HG02884 (cell line): ENCODE measurements at regions not wholly inside any gene's neighbourhood (a gene's known extent, or its start where the extent isn't known, plus 50 kb on each side); places are given as distances from the start of the nearest gene placed in this dataset.

Experiments
- ATAC-seq: cut with Tn5 transposase; IDR thresholded peaks from one replicate; pipeline ENCODE4 v1.9.1; 2021; ENCODE audit warnings: mild to moderate bottlenecking, moderate library complexity; ENCODE audit not compliant: unreplicated experiment

DNA sequence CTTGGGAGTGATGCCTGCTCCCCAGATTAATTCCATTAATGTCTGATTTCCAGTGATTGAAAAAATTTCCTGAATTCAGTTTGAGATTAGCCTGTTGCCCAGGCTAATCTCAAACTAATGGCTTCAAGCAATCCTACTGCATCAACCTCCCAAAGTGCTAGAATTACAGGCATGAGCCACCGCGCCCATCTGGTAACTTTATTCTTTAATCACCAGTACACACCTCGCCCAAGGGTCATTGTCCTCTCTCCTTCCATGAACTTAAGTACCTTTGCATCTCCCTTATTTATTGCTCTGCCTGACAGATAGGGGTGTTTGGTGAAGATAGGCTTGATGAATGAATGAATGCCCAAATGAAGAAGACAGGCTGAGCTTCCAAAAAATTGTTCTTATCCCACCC lies 366.5 kb downstream of the SIPA1L2 start:
- ATAC-seq = no peak

- ATAC-seq = no peak
These were observed 366.9 kb downstream of the SIPA1L2 start for GRCh38 chr1:232262991-232263390.

GRCh38 chr1:232260861-232261260 lies 369.1 kb downstream of the SIPA1L2 start:
- no peak for ATAC-seq

DNA sequence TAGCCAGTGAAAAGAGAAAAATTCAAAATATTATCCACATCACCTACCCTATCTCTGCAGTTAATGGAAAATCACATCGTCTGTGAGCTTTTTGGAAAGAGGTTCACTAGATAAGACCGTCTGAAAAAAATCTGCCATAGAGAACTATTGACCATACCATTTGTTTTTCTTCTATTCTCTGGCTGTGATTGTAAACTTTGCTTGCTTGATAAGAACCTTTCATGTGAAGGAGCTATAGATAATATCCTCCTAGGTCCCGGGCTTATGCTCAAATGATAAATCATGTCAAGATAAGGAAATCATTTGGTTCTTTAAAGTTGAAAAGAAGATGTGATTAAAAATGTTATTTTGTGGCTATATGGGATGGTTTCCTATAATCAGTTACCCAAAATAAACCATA lies 369.9 kb downstream of the SIPA1L2 start:
- no peak for ATAC-seq

DNA sequence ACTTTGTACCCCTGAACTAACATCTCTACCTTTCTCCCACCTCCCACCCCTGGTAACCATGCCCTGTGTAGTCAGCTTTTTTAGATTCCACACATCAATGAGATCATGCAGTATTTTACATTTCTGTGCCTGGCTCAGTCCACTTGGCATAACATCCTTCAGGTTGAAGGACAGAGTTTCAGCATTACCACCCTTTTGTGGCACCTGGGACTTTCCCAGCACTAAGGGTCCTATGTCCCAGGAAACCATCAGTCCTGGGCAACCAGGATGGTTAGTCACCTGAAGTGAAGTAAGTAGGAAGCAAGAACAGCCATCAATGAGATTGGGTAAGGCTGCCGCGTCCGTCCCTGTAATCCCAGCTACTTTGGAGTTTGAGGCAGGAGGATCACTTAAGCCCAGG lies 370.6 kb downstream of the SIPA1L2 start:
- no peak for ATAC-seq

GRCh38 chr1:232252546-232253118 lies 377.3 kb downstream of the SIPA1L2 start:
- no peak for ATAC-seq

- no peak for ATAC-seq
These were observed 379.1 kb downstream of the SIPA1L2 start for GRCh38 chr1:232250838-232251237.

- ATAC-seq = no peak
These were observed 379.8 kb downstream of the SIPA1L2 start for GRCh38 chr1:232249861-232250777.

DNA sequence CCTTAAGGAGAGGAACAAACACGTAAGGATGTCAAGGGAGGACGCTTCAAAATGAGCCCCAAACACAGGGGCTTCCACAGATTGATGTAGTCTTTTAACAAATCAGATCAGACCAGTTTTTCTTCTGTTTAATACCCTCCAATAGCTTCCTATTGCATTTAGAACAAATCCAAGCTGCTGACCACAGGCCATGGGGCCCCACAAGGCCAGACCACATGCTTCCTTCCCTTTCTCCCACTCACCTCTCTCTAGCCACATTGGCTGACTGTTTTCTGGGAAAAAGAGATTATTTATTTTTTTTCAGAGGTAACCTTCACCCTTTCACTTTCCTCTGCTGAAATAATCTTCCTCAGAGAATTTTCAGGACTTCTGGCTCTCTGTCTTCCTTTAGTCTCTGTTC lies 380.6 kb downstream of the SIPA1L2 start:
- ATAC-seq = no peak

DNA sequence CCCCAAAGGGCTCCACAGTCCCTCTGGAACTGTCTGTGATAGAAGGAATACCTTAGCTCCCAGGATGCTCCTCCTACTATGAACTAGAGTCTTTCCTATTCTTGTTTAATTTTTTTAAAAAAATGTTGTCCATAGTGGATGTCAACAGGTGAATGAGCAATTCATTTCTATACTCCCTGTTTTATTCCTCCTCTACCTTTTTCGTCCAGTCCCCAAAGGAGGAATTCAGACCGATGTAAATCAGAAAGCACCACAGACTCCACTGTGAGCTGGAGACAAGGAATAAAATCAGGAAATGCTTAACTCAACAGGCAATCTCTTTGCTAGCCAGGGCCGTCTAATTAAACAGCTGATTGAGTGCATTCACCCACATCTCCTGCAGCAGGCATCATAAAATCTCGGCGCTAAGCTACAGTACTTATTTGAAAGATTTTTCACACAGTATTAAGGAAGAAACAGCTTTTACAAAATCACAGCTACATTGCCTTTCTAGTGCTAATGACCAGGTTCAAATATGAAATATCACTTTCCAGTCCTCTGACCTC lies 381.6 kb downstream of the SIPA1L2 start:
- ATAC-seq = no peak

GRCh38 chr1:232247669-232248068 lies 382.3 kb downstream of the SIPA1L2 start:
- no peak for ATAC-seq

DNA sequence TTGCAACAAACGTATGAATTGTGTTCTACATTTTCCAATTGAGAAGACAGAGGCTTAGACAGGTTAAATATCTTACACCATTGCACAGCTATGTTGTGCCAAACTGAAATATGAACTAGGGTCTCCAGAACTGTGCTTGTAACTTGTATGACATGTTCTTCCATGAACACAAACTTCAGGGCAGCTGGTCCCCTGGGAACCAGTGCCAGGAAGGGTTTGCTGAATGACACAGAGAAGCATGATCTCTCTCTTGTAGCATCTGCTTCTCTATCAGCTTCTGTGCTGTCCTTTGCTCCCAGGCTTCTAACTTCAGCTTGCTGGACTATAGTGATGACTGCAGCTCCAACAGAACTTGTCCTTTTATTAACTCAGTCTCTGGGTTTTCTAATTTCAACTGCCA lies 385.5 kb downstream of the SIPA1L2 start:
- no peak for ATAC-seq

GRCh38 chr1:232239998-232240397 lies 389.9 kb downstream of the SIPA1L2 start:
- ATAC-seq = no peak

DNA sequence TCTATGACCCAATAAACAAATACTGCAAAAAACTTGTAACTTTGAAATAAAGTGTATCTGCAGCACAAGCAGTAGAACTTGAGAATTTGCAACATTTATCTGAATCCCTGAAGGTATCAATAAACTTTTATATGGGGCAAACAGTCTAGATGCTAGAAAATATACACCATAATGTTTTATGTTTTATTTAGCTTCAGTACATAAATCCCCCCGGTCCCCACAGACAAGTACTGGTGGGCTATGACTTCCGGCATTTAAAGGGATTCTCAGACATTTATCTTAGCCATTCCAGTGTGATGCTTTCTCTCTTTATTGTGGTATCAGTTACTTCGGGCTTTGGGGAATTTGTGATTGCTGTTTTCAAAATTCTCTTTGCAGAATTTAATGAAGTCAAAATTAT lies 390.4 kb downstream of the SIPA1L2 start:
- ATAC-seq = no peak

DNA sequence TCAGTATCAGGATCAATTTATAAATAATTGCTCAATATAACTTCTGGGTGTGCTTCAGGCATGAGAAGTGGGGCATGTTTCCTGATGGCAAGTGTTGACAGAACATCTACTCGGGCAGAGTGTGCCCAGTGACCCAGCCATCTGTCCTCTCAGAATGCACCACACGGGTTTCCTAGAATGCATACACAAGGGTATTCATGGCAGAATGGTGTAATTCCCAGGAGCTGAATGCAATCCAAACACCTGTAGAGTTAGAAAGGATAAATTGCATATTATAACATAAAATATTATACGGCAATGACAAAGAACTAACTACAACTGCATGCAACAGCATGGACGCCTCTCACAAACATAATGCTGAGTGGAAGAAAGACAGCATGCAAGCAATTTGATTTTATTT lies 391.9 kb downstream of the SIPA1L2 start:
- no peak for ATAC-seq

DNA sequence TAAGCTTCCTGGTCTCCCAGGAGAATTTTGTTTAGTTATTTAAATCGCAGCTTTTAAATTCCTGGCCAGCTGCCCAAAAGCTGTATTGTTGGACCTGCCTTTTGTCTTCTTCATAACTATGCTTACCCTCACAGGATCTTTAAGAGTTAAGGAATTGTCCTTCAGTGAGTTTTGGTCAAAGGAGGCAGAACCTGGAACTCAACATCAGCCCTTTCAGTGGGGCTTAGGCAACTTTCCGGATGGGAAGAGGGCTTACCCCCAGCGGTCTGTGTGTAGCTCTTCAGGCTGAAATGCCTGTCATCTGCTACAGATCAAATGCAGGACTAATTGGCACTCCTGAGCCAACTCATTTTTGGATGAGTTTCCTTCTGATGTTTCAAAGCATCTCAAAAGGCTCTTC lies 402.6 kb downstream of the SIPA1L2 start:
- ATAC-seq = no peak

- ATAC-seq = no peak
These were observed 403.7 kb downstream of the SIPA1L2 start for GRCh38 chr1:232226197-232226712.

DNA sequence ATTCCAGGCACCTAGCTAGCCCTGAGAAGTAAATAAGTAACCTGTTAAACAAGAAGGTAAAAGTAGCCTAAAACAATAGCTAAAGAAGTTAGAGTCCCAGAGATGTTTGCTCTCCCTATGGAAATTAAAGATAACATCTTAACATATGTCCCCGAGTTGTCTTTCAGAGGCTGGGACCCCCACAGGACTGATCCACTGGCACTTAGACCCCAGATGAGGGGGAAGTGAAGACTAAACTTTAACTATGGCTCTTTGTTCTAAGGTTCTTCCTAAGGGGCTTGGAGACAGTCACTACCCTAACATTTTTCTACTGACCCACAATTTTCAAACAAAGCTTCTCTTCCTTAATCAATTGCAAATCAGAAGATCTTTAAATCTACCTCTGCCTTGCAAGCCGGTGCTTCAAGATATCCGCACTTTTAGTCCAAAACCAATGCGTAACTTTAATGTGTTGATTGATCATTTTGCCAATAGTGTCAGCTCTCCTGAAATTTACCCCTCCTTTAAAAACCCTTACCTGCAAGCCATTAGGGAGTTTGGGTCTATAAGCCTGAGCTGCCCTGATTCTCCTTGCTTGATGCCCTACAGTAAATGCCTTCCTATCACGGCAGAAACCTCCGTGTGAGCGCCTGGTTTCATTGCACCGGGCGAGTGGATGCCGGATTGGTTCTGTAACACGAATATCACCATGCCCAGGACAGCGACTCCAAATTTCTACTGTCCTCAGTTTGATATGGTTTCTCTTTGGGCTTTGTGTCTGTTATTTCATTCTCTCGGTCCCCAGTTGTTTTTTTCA lies 404.4 kb downstream of the SIPA1L2 start:
- ATAC-seq = no peak

GRCh38 chr1:232223887-232224286 lies 406.0 kb downstream of the SIPA1L2 start:
- ATAC-seq = no peak

GRCh38 chr1:232223183-232223708 lies 406.7 kb downstream of the SIPA1L2 start:
- no peak for ATAC-seq

GRCh38 chr1:232222614-232223013 lies 407.3 kb downstream of the SIPA1L2 start:
- ATAC-seq = no peak
